Sigmoid colon (tissue), 6 donors: ENCODE measurements at regions not wholly inside any gene's neighbourhood (a gene's known extent, or its start where the extent isn't known, plus 50 kb on each side); places are given as distances from the start of the nearest gene placed in this dataset.
A peak's percentile ranks its signal among the peaks of the same experiment; 100 is the strongest.

Source experiments
- DNase-seq: peaks from one replicate; pipeline ENCODE4 v3.0.0-alpha.2; 2019
- H3K27ac ChIP-seq, 4 donors: fragments of 200-600 bp; sonication (generic); one replicate each; pipeline ENCODE4 v1.5.1; 2016 to 2019; ENCODE audit warnings: mild to moderate bottlenecking in 1 of 4
- H3K27me3 ChIP-seq, 3 donors: fragments of 200-600 bp; sonication (generic); one replicate each; pipeline ENCODE4 v1.5.1; 2019; ENCODE audit warnings: mild to moderate bottlenecking in 1 of 3
- H3K36me3 ChIP-seq, 4 donors: fragments of 200-600 bp; sonication (generic); one replicate each; pipeline ENCODE4 v1.5.1; 2016 to 2019
- H3K4me1 ChIP-seq, 4 donors: fragments of 200-600 bp; sonication (generic); one replicate each; pipeline ENCODE4 v1.5.1; 2017 to 2019
- H3K4me3 ChIP-seq, 4 donors: fragments of 200-600 bp; sonication (generic); one replicate each; pipeline ENCODE4 v1.5.1; 2017 to 2019; ENCODE audit warnings: mild to moderate bottlenecking in 2 of 4, moderate library complexity in 1 of 4
- H3K9me3 ChIP-seq, 4 donors: fragments of 200-600 bp in 3 of 4; sonication (generic) in 3 of 4; one replicate each; pipeline versions ENCODE4 v1.5.1 to v1.6.1; 2013 to 2019
- EP300 ChIP-seq, 4 donors: sonication (generic); formaldehyde crosslinking; IDR thresholded peaks; one replicate each; pipeline ENCODE4 v1.6.1; 2017; ENCODE audit warnings: antibody characterized with exemption in 4 of 4
- POLR2A ChIP-seq, 2 donors: fragments of 450-650 bp; IDR thresholded peaks; one replicate each; pipeline ENCODE4 v1.6.1; 2016; ENCODE audit warnings: antibody characterized with exemption in 2 of 2, mild to moderate bottlenecking in 2 of 2, moderate library complexity in 2 of 2
- POLR2AphosphoS5 ChIP-seq, 4 donors: sonication (generic); formaldehyde crosslinking; IDR thresholded peaks; one replicate each; pipeline ENCODE4 v1.6.1; 2017; ENCODE audit warnings: antibody characterized with exemption in 4 of 4
- WGBS, 2 donors: extraction: QIAGEN DNeasy Blood & Tissue Kit; methylation state at CpG; one replicate each; pipeline ENCODE4 v1.1.7; 2013; 5-methylcytosine and 5-hydroxymethylcytosine counted together
- intact Hi-C: fragments of 100-400 bp; cut with DNase I; formaldehyde crosslinking; loops from one replicate; pipeline ENCODE4 v1.15.1; 2023
- TF ChIP-seq, protein P1 (sequence below), 4 experiments: fragments of 450-650 bp in 3 of 4; fragments of 200-600 bp in 1 of 4; IDR thresholded peaks; one replicate each; pipeline ENCODE4 v1.5.1; 2016 to 2019; ENCODE audit warnings: antibody characterized with exemption in 4 of 4, mild to moderate bottlenecking in 3 of 4, moderate library complexity in 2 of 4
- donor health status: healthy with polysubstance abuse.
- donor health status: healthy.

DNA sequence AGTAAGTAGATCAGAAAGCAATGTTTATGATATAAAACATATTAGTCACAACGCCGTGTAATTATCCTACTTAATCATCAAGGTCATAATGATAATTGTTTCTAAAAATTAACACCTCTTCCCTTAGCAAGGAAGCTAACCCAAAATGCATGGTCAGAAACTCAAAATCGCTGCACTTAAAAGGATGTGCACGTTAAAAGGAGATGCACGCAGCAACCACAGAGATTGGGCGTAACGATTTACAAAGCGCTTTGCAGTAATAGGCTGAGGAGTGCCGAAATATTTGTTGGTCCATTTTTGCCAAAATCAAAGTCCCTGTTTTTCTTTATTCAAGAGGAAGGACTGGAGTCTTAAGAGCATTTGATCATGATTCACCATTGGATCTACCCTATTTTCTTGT, 1077.2 kb downstream of the VRK1 start:
- 81 to 89% methylated on average over 9 of the region's 9 CpGs for WGBS, 2 donors
- peaks cover 0 to 15% (median 6%) of the 10 kb centered on the region in 4 donors for H3K4me1 ChIP-seq
- no peaks in the 10 kb centered on the region for H3K36me3 ChIP-seq
- TF ChIP-seq POLR2A (IDR thresholded peaks at IDR 0.05) (no peak), POLR2AphosphoS5 (IDR thresholded peaks at IDR 0.05) (no peak), EP300 (IDR thresholded peaks at IDR 0.05) (no peak)
- TF ChIP-seq, protein P1, sequence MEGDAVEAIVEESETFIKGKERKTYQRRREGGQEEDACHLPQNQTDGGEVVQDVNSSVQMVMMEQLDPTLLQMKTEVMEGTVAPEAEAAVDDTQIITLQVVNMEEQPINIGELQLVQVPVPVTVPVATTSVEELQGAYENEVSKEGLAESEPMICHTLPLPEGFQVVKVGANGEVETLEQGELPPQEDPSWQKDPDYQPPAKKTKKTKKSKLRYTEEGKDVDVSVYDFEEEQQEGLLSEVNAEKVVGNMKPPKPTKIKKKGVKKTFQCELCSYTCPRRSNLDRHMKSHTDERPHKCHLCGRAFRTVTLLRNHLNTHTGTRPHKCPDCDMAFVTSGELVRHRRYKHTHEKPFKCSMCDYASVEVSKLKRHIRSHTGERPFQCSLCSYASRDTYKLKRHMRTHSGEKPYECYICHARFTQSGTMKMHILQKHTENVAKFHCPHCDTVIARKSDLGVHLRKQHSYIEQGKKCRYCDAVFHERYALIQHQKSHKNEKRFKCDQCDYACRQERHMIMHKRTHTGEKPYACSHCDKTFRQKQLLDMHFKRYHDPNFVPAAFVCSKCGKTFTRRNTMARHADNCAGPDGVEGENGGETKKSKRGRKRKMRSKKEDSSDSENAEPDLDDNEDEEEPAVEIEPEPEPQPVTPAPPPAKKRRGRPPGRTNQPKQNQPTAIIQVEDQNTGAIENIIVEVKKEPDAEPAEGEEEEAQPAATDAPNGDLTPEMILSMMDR (IDR thresholded peaks at IDR 0.05), result no peak
- H3K27ac ChIP-seq, result no peak overlapping the region
- H3K9me3 ChIP-seq, result no peaks in the 10 kb centered on the region
- no peak for DNase-seq
- no peak overlapping the region for H3K4me3 ChIP-seq
- H3K27me3 ChIP-seq, result no peaks in the 10 kb centered on the region
- intact Hi-C loops, result no loop called here

DNA sequence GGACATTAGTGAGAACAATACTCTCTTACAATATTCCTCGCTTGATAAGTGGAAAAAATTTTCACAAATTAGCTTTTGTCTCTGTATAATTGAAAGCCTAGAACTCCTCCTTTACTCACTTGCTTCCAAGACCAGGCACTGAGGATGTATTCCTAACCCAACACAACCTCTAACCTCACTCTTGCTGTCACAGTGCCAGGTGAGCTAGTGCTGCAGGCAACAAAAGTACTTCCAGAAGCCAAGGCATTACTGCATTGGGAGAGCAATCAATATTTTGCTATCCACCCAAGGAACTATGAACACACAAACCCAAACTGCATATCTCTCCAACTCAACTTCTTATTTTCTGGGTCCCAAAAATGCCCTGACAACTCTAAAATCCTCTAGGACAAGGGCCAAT, 1081.0 kb downstream of the VRK1 start:
- Histone ChIP-seq H3K4me3 (no peak overlapping the region), H3K9me3 (no peaks in the 10 kb centered on the region), H3K27me3 (no peaks in the 10 kb centered on the region), H3K27ac (peak overlapping the region in 1 of 4 donors; percentile 41), H3K36me3 (no peaks in the 10 kb centered on the region), H3K4me1 (peaks cover 0 to 15% (median 6%) of the 10 kb centered on the region in 4 donors)
- WGBS, 2 donors, result 93 to 98% methylated on average over 1 of the region's 1 CpG
- TF ChIP-seq, protein P1 (IDR thresholded peaks at IDR 0.05), result no peak
- TF ChIP-seq POLR2A (IDR thresholded peaks at IDR 0.05) (no peak), EP300 (IDR thresholded peaks at IDR 0.05) (no peak), POLR2AphosphoS5 (IDR thresholded peaks at IDR 0.05) (no peak)
- intact Hi-C loops, result no loop called here
- no peak for DNase-seq

DNA sequence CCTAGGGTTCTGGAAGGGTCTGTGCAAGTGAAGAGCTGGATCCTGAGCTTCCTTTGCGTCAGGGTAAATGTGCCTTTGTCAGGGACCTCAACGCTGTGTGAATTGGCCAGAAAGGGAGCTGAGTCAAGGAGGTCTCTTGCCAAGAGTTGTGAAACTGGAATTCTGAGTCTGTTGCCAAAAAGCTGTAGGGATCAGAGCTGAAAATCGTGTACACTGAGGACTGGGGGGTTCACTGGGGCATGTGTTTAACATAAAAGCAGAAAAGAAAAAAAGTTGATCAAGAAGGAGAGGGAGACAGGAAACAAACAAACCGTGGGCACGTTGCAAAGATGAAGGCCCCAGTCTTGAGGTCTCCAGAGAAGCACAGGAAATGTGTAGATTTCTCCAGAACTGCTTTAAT, 1081.5 kb downstream of the VRK1 start:
- 46 to 56% methylated on average over 5 of the region's 5 CpGs for WGBS, 2 donors
- Histone ChIP-seq H3K4me3 (no peak overlapping the region), H3K27me3 (no peaks in the 10 kb centered on the region), H3K27ac (peak overlapping the region in 1 of 4 donors; percentile 41), H3K9me3 (no peaks in the 10 kb centered on the region), H3K4me1 (peaks cover 0 to 15% (median 6%) of the 10 kb centered on the region in 4 donors), H3K36me3 (no peaks in the 10 kb centered on the region)
- intact Hi-C loops, result no loop called here
- DNase-seq, result peak; percentile 66
- TF ChIP-seq POLR2AphosphoS5 (IDR thresholded peaks at IDR 0.05) (peak in 1 of 4 donors; percentile 36), POLR2A (IDR thresholded peaks at IDR 0.05) (no peak), EP300 (IDR thresholded peaks at IDR 0.05) (no peak)
- TF ChIP-seq, protein P1 (IDR thresholded peaks at IDR 0.05), result no peak

DNA sequence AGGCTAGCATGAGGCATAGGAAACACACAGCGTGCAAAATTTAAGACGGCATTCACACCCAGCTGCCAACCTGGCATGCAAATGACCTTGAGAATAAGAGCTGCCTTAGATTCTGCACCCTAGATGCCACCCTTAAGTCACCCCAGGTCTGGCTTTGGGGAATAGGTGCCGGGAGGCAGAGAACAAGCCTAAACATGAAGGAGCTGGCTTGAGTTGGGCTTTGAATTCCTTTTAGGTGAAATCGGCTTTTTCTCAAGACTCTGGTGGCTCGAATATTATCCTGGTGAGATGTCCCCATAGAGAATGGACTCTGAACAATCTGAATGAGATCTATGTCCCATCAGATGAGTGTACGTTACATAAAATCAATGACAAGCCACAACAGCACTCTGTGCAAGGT, 1090.5 kb downstream of the VRK1 start:
- Histone ChIP-seq H3K9me3 (no peaks in the 10 kb centered on the region), H3K4me1 (peaks cover 0 to 13% (median 3%) of the 10 kb centered on the region in 4 donors), H3K36me3 (no peaks in the 10 kb centered on the region), H3K4me3 (no peak overlapping the region), H3K27ac (no peak overlapping the region), H3K27me3 (no peaks in the 10 kb centered on the region)
- intact Hi-C loops, result no loop called here
- no peak for DNase-seq
- TF ChIP-seq EP300 (IDR thresholded peaks at IDR 0.05) (no peak), POLR2AphosphoS5 (IDR thresholded peaks at IDR 0.05) (no peak), POLR2A (IDR thresholded peaks at IDR 0.05) (no peak)
- TF ChIP-seq, protein P1 (IDR thresholded peaks at IDR 0.05), result no peak
- 89 to 94% methylated on average over 6 of the region's 6 CpGs for WGBS, 2 donors

DNA sequence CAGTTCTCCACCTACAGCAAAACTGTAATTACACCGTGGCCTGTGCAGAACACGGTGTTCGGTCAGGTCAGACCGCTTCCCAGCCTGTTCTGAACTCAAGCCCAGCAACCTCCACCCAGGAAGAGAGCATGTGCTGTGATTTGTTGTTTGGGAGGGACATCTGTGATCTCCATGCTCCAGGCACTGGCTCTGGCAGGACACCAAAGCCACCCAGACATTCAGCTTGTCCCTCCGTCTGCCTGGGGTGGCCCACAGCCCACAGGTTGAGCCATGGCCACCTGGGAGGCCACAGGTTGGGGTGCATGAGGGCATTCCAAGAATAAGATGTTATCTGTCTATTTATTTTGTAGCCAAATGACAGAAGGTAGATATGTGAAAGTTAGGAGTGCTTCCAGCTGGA, 1091.1 kb downstream of the VRK1 start:
- no peak overlapping the region for H3K4me3 ChIP-seq

More for the DNA sequence above, 1091.1 kb downstream of the VRK1 start:
- 91% methylated on average over 5 of the region's 5 CpGs for WGBS, 2 donors
- H3K27ac ChIP-seq, result no peak overlapping the region
- no peaks in the 10 kb centered on the region for H3K36me3 ChIP-seq
- H3K4me1 ChIP-seq, result peaks cover 0 to 13% (median 3%) of the 10 kb centered on the region in 4 donors
- no peak for DNase-seq
- no peaks in the 10 kb centered on the region for H3K9me3 ChIP-seq
- TF ChIP-seq, protein P1 (IDR thresholded peaks at IDR 0.05), result no peak
- TF ChIP-seq POLR2AphosphoS5 (IDR thresholded peaks at IDR 0.05), result no peak
- TF ChIP-seq POLR2A (IDR thresholded peaks at IDR 0.05), result no peak
- no peak for TF ChIP-seq EP300 (IDR thresholded peaks at IDR 0.05)
- no peaks in the 10 kb centered on the region for H3K27me3 ChIP-seq
- intact Hi-C loops, result no loop called here
